SK-N-SH treated with all-trans-retinoic acid at 6 μM for 48 hours (cell line): ENCODE measurements at regions not wholly inside any gene's neighbourhood (a gene's known extent, or its start where the extent isn't known, plus 50 kb on each side); places are given as distances from the start of the nearest gene placed in this dataset.

Experiments
- ATAC-seq: fragments of 200-7000 bp; cut with Tn5 transposase; 3 replicates; pipeline ENCODE4 v1.9.1; 2020; ENCODE audit warnings: mild to moderate bottlenecking, moderate library complexity
- BACH2 ChIP-seq: fragments of 250-450 bp; sonication (Bioruptor Pico); IDR thresholded peaks from 2 replicates; pipeline ENCODE4 v1.9.0; 2021; ENCODE audit warnings: mild to moderate bottlenecking, borderline replicate concordance
- GLIS3 ChIP-seq: fragments of 250-450 bp; sonication (Bioruptor Pico); IDR thresholded peaks from 2 replicates; pipeline ENCODE4 v1.5.0; 2020; ENCODE audit warnings: mild to moderate bottlenecking, moderate library complexity
- OSR1 ChIP-seq: fragments of 250-450 bp; sonication (Bioruptor Pico); IDR thresholded peaks from 2 replicates; pipeline ENCODE4 v1.8.0; 2022; ENCODE audit warnings: moderate library complexity, mild to moderate bottlenecking, inconsistent platforms
- POU6F1 ChIP-seq: fragments of 250-450 bp; sonication (Bioruptor Pico); IDR thresholded peaks from 2 replicates; pipeline ENCODE4 v1.8.0; 2021; ENCODE audit warnings: low read depth, mild to moderate bottlenecking, moderate library complexity, borderline replicate concordance
- PPARA ChIP-seq: fragments of 250-450 bp; sonication (Bioruptor Pico); IDR thresholded peaks from 2 replicates; pipeline ENCODE4 v1.5.0; 2020; ENCODE audit warnings: mild to moderate bottlenecking, borderline replicate concordance
- TCF4 ChIP-seq: fragments of 250-450 bp; sonication (Bioruptor Pico); IDR thresholded peaks from 2 replicates; pipeline ENCODE4 v1.8.0; 2021; ENCODE audit warnings: mild to moderate bottlenecking, moderate library complexity, borderline replicate concordance
- TOX ChIP-seq: fragments of 250-450 bp; sonication (Bioruptor Pico); IDR thresholded peaks from 2 replicates; pipeline ENCODE4 v1.8.0; 2021; ENCODE audit warnings: mild to moderate bottlenecking, moderate library complexity, borderline replicate concordance
- ZC3H10 ChIP-seq: fragments of 250-450 bp; sonication (Bioruptor Pico); IDR thresholded peaks from 2 replicates; pipeline ENCODE4 v1.5.1; 2021; ENCODE audit warnings: mild to moderate bottlenecking, moderate library complexity
- ZFP3 ChIP-seq: fragments of 250-450 bp; sonication (Bioruptor Pico); IDR thresholded peaks from 2 replicates; pipeline ENCODE4 v1.5.0; 2020; ENCODE audit warnings: mild to moderate bottlenecking, moderate library complexity
- ZFP30 ChIP-seq: fragments of 450-650 bp; formaldehyde crosslinking; IDR thresholded peaks from 2 replicates; pipeline ENCODE4 v1.5.0; 2022; ENCODE audit warnings: mild to moderate bottlenecking, moderate library complexity
- ZNF565 ChIP-seq: fragments of 450-650 bp; formaldehyde crosslinking; conservative IDR thresholded peaks from 2 replicates; pipeline ENCODE4 v1.5.0; 2020; ENCODE audit warnings: low read depth, mild to moderate bottlenecking, moderate library complexity
- ZNF70 ChIP-seq: fragments of 450-650 bp; formaldehyde crosslinking; IDR thresholded peaks from 2 replicates; pipeline ENCODE4 v1.5.0; 2020; ENCODE audit warnings: mild to moderate bottlenecking, moderate library complexity
- ZNF8 ChIP-seq: fragments of 450-650 bp; formaldehyde crosslinking; IDR thresholded peaks from 2 replicates; pipeline ENCODE4 v1.5.0; 2020; ENCODE audit warnings: mild to moderate bottlenecking, moderate library complexity
- TF ChIP-seq, protein P1 (sequence below): fragments of 250-450 bp; sonication (Bioruptor Pico); IDR thresholded peaks from 2 replicates; pipeline ENCODE4 v1.5.1; 2021; ENCODE audit warnings: mild to moderate bottlenecking, moderate library complexity
- TF ChIP-seq, protein P2 (sequence below): fragments of 250-450 bp; sonication (Bioruptor Pico); IDR thresholded peaks from 2 replicates; pipeline ENCODE4 v1.5.0; 2020; ENCODE audit warnings: mild to moderate bottlenecking, moderate library complexity
- TF ChIP-seq, protein P3 (sequence below): fragments of 250-450 bp; sonication (Bioruptor Pico); IDR thresholded peaks from 2 replicates; pipeline ENCODE4 v1.8.0; 2020; ENCODE audit warnings: mild to moderate bottlenecking, moderate library complexity, borderline replicate concordance
- TF ChIP-seq, protein P4 (sequence below): fragments of 250-450 bp; sonication (Bioruptor Pico); IDR thresholded peaks from 2 replicates; pipeline ENCODE4 v1.5.1; 2020; ENCODE audit warnings: low read depth, mild to moderate bottlenecking, moderate library complexity

DNA sequence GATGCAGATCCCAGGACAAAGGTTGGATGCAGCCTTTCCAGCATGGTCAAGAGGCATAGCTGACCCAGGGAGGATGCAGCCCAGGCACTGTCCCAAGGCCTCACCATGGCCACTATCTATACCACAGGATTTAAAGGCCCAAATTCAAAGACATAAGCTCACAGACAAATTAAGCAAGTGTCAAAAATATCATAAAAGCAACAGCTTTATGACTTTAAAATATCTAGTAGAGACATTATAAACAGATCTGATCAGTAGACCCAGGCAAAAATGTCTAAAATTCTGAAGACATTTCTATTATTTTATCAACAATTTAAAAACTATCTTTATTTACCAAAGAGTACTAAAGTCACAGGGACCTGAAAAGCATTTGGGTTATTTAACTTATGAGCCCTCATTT lies 373.5 kb downstream of the CDC5L start:
- TF ChIP-seq BACH2 (CRISPR knock-in tag), result no peak
- TF ChIP-seq ZC3H10, result no peak
- no peak for TF ChIP-seq ZFP3 (CRISPR knock-in tag)
- no peak for TF ChIP-seq POU6F1 (CRISPR knock-in tag)
- TF ChIP-seq, protein P1, sequence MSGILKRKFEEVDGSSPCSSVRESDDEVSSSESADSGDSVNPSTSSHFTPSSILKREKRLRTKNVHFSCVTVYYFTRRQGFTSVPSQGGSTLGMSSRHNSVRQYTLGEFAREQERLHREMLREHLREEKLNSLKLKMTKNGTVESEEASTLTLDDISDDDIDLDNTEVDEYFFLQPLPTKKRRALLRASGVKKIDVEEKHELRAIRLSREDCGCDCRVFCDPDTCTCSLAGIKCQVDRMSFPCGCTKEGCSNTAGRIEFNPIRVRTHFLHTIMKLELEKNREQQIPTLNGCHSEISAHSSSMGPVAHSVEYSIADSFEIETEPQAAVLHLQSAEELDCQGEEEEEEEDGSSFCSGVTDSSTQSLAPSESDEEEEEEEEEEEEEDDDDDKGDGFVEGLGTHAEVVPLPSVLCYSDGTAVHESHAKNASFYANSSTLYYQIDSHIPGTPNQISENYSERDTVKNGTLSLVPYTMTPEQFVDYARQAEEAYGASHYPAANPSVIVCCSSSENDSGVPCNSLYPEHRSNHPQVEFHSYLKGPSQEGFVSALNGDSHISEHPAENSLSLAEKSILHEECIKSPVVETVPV, result no peak
- no peak for TF ChIP-seq PPARA (CRISPR knock-in tag)
- TF ChIP-seq TOX, result no peak
- no peak for TF ChIP-seq TCF4 (CRISPR knock-in tag)
- TF ChIP-seq ZFP30 (CRISPR knock-in tag), result no peak
- TF ChIP-seq ZNF565 (CRISPR knock-in tag), result no peak
- TF ChIP-seq, protein P2, sequence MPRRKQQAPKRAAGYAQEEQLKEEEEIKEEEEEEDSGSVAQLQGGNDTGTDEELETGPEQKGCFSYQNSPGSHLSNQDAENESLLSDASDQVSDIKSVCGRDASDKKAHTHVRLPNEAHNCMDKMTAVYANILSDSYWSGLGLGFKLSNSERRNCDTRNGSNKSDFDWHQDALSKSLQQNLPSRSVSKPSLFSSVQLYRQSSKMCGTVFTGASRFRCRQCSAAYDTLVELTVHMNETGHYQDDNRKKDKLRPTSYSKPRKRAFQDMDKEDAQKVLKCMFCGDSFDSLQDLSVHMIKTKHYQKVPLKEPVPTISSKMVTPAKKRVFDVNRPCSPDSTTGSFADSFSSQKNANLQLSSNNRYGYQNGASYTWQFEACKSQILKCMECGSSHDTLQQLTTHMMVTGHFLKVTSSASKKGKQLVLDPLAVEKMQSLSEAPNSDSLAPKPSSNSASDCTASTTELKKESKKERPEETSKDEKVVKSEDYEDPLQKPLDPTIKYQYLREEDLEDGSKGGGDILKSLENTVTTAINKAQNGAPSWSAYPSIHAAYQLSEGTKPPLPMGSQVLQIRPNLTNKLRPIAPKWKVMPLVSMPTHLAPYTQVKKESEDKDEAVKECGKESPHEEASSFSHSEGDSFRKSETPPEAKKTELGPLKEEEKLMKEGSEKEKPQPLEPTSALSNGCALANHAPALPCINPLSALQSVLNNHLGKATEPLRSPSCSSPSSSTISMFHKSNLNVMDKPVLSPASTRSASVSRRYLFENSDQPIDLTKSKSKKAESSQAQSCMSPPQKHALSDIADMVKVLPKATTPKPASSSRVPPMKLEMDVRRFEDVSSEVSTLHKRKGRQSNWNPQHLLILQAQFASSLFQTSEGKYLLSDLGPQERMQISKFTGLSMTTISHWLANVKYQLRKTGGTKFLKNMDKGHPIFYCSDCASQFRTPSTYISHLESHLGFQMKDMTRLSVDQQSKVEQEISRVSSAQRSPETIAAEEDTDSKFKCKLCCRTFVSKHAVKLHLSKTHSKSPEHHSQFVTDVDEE, result no peak
- TF ChIP-seq, protein P3, sequence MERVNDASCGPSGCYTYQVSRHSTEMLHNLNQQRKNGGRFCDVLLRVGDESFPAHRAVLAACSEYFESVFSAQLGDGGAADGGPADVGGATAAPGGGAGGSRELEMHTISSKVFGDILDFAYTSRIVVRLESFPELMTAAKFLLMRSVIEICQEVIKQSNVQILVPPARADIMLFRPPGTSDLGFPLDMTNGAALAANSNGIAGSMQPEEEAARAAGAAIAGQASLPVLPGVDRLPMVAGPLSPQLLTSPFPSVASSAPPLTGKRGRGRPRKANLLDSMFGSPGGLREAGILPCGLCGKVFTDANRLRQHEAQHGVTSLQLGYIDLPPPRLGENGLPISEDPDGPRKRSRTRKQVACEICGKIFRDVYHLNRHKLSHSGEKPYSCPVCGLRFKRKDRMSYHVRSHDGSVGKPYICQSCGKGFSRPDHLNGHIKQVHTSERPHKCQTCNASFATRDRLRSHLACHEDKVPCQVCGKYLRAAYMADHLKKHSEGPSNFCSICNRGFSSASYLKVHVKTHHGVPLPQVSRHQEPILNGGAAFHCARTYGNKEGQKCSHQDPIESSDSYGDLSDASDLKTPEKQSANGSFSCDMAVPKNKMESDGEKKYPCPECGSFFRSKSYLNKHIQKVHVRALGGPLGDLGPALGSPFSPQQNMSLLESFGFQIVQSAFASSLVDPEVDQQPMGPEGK (CRISPR knock-in tag), result no peak
- TF ChIP-seq, all 23 proteins: peak for 0
- no peak for ATAC-seq

DNA sequence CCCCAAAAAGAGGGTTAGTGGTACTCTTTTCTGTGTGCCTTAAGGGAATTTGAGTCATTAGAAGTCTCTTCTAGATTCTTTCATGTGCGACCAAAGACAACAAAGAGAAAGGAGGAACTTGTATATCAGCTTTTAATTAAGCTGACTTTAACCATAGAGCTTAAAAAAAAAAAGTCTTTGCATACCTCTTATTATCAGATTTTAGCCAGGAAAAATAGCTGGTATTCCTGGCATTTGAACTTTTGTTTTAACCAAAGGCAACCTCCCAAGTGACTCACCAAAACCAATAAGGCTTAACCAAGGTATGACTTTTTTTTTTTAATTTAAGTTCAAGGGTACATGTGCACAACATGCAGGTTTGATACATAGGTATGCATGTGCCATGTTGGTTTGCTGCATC lies 375.0 kb downstream of the CDC5L start:
- TF ChIP-seq ZNF70 (CRISPR knock-in tag) (no peak), TOX (no peak), ZNF565 (CRISPR knock-in tag) (no peak), ZFP3 (CRISPR knock-in tag) (no peak), TCF4 (CRISPR knock-in tag) (no peak), OSR1 (CRISPR knock-in tag) (no peak), PPARA (CRISPR knock-in tag) (no peak), ZNF8 (no peak), GLIS3 (no peak), ZC3H10 (no peak)
- TF ChIP-seq, protein P4, sequence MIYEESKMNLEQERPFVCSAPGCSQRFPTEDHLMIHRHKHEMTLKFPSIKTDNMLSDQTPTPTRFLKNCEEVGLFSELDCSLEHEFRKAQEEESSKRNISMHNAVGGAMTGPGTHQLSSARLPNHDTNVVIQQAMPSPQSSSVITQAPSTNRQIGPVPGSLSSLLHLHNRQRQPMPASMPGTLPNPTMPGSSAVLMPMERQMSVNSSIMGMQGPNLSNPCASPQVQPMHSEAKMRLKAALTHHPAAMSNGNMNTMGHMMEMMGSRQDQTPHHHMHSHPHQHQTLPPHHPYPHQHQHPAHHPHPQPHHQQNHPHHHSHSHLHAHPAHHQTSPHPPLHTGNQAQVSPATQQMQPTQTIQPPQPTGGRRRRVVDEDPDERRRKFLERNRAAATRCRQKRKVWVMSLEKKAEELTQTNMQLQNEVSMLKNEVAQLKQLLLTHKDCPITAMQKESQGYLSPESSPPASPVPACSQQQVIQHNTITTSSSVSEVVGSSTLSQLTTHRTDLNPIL, result no peak
- TF ChIP-seq, protein P1, result no peak
- TF ChIP-seq, protein P3 (CRISPR knock-in tag), result no peak
- TF ChIP-seq, protein P2, result no peak
- TF ChIP-seq, all 23 proteins: peak for 0
- no peak for ATAC-seq
